Colonic mucosa (tissue), 4 donors: ENCODE measurements at regions not wholly inside any gene's neighbourhood (a gene's known extent, or its start where the extent isn't known, plus 50 kb on each side); places are given as distances from the start of the nearest gene placed in this dataset.

Experiments used
- DNase-seq: peaks from one replicate; pipeline ENCODE4 v3.0.0-alpha.2; 2020
- H3K27ac ChIP-seq: fragments of 200-600 bp; one replicate; pipeline ENCODE4 v1.8.0; 2021
- H3K27me3 ChIP-seq: fragments of 200-600 bp; one replicate; pipeline ENCODE4 v1.8.0; 2021
- H3K36me3 ChIP-seq: fragments of 200-600 bp; one replicate; pipeline ENCODE4 v1.8.0; 2021
- H3K4me1 ChIP-seq: fragments of 200-600 bp; one replicate; pipeline ENCODE4 v1.8.0; 2021; ENCODE audit warnings: mild to moderate bottlenecking
- H3K4me3 ChIP-seq: fragments of 200-600 bp; one replicate; pipeline ENCODE4 v1.8.0; 2021
- H3K9ac ChIP-seq, 2 donors: one replicate each; pipeline ENCODE4 v1.7.0; 2013; ENCODE audit warnings: control low read depth in 2 of 2, low read depth in 2 of 2, low read length in 2 of 2
- H3K9me3 ChIP-seq: fragments of 200-600 bp; one replicate; pipeline ENCODE4 v1.8.0; 2021
- intact Hi-C: fragments of 100-400 bp; cut with DNase I; formaldehyde crosslinking; loops from one replicate; pipeline ENCODE4 v1.14.1; 2022
- TF ChIP-seq, protein P1 (sequence below): fragments of 200-600 bp; IDR thresholded peaks from one replicate; pipeline ENCODE4 v1.8.0; 2022; ENCODE audit warnings: antibody characterized with exemption, mild to moderate bottlenecking
- donor health status: healthy.
- donor health status: DM: no; HTN: no; CAD: no.
- donor health status: DM: no; HTN: no; CAD: no.

GRCh38 chr4:54607067-54607466 is 50.7 kb upstream of the KIT start:
- intact Hi-C loops: no loop called here
- Histone ChIP-seq H3K4me1 (no peaks in the 10 kb centered on the region), H3K36me3 (no peaks in the 10 kb centered on the region), H3K27ac (no peak overlapping the region), H3K4me3 (no peak overlapping the region), H3K27me3 (no peaks in the 10 kb centered on the region), H3K9ac (no peak overlapping the region), H3K9me3 (no peaks in the 10 kb centered on the region)
- TF ChIP-seq, protein P1, sequence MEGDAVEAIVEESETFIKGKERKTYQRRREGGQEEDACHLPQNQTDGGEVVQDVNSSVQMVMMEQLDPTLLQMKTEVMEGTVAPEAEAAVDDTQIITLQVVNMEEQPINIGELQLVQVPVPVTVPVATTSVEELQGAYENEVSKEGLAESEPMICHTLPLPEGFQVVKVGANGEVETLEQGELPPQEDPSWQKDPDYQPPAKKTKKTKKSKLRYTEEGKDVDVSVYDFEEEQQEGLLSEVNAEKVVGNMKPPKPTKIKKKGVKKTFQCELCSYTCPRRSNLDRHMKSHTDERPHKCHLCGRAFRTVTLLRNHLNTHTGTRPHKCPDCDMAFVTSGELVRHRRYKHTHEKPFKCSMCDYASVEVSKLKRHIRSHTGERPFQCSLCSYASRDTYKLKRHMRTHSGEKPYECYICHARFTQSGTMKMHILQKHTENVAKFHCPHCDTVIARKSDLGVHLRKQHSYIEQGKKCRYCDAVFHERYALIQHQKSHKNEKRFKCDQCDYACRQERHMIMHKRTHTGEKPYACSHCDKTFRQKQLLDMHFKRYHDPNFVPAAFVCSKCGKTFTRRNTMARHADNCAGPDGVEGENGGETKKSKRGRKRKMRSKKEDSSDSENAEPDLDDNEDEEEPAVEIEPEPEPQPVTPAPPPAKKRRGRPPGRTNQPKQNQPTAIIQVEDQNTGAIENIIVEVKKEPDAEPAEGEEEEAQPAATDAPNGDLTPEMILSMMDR: no peak
- no peak for DNase-seq

GRCh38 chr4:54607521-54607920 is 50.2 kb upstream of the KIT start:
- DNase-seq: no peak
- Histone ChIP-seq H3K9me3 (no peaks in the 10 kb centered on the region), H3K27me3 (no peaks in the 10 kb centered on the region), H3K36me3 (no peaks in the 10 kb centered on the region), H3K9ac (no peak overlapping the region), H3K27ac (no peak overlapping the region), H3K4me1 (no peaks in the 10 kb centered on the region), H3K4me3 (no peak overlapping the region)
- TF ChIP-seq, protein P1: no peak
- intact Hi-C loops: no loop called here
